ENCODE measurements at regions not wholly inside any gene's neighbourhood (a gene's known extent, or its start where the extent isn't known, plus 50 kb on each side); places are given as distances from the start of the nearest gene placed in this dataset.

GRCh38 chr5:173801006-173801405, 87.1 kb upstream of the CPEB4 start:
- DNase-seq (ENCODE audit: low read depth in 2 of 2) = no peak

DNA sequence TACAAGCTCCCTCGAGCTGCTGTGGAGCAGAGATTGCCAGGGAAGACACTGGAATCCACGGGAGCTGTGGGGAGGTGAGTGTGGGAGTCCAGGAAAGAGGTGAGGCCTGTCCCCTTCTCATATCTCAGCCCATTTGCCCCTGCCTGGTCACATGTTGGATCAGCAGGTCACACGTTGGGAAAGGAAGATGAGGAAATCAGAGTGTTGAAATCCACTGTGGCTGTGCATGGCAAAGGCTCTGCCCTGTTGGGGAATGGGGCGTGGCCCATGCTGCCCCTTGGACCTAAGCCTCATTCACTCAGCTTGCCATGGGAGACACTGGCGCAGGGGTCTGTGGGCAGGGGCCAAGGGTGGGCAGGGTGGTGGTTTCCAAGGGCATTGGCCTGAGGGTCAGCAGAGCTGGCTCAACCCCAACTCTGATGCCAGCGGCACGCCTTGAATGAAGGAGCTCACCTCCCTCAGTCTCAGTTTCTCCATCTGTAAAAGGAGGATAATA, 85.4 kb upstream of the CPEB4 start:
- DNase-seq (ENCODE audit: low read depth in 2 of 2) = no peak

- DNase-seq (ENCODE audit: low read depth in 2 of 2) = no peak
These were observed 83.6 kb upstream of the CPEB4 start for GRCh38 chr5:173804579-173804978.

GRCh38 chr5:173806270-173807035, 81.7 kb upstream of the CPEB4 start:
- no peak for DNase-seq (ENCODE audit: low read depth in 2 of 2)

GRCh38 chr5:173807181-173807655, 80.9 kb upstream of the CPEB4 start:
- DNase-seq (ENCODE audit: low read depth in 2 of 2) = no peak

GRCh38 chr5:173808079-173808808, 79.9 kb upstream of the CPEB4 start:
- DNase-seq (ENCODE audit: low read depth in 2 of 2) = no peak

GRCh38 chr5:173809014-173809413, 79.1 kb upstream of the CPEB4 start:
- DNase-seq (ENCODE audit: low read depth in 2 of 2) = no peak

- DNase-seq (ENCODE audit: low read depth in 2 of 2) = no peak
These were observed 75.2 kb upstream of the CPEB4 start for GRCh38 chr5:173812811-173813550.

- no peak for DNase-seq (ENCODE audit: low read depth in 2 of 2)
These were observed 74.1 kb upstream of the CPEB4 start for GRCh38 chr5:173814053-173814452.

DNA sequence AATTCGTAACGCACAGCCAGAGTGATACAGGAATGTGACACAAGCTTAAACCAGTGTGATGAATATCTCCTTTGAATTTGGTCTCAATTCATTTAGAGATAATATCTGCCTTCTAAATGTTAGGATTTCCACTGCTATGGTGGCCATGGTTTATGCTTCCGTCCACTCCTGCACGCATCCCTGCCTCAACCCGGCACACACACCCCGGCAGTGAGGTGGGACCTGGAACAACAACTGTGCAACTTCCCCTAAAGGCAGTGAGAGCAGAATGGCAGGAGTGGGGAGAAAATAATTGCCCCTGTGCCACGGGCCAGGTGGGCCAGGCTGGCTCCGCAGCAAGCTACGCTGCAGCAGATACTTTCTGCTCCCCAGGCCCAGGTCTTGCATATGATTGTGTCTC, 72.6 kb upstream of the CPEB4 start:
- no peak for DNase-seq (ENCODE audit: low read depth in 2 of 2)

DNA sequence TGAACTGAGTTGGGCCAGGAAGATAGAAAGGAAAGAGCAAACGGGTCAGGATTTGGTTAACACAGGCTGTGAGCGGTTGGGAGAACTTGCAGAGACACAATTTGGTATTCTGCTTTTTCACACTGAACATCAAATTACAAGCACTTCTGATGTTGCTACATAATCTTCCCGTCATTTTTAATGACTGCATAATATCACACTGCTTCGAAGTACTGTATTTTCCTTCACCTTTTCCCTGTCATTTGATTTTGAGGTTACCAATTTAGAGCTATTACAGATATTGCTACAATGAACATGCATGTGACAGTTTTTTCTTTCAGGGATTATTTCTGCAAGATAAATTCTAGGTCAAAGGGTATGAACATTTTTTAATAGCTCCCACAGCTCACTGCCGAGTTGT, 71.4 kb upstream of the CPEB4 start:
- DNase-seq (ENCODE audit: low read depth in 2 of 2) = no peak

DNA sequence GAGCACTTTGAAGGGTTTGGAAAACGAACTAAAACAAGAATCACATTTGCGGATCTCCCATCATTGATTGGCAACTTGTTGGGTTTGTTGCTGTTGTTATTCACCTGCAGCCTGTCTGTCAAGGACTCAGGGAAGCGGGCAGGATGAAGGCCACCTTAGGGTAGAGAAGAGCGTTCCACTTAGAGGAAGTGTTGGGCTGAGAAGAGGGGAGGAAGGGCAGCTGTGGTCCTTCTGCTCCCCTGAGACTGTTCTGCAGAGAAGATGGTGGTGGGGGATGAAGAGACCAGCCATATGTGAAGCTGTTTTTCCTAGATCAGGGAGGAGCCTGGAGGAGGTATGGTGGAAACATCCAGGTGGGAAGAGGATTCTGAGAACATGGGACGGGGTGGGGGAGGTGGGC, 70.6 kb upstream of the CPEB4 start:
- no peak for DNase-seq (ENCODE audit: low read depth in 2 of 2)

GRCh38 chr5:173819521-173819920, 68.6 kb upstream of the CPEB4 start:
- no peak for DNase-seq (ENCODE audit: low read depth in 2 of 2)

DNA sequence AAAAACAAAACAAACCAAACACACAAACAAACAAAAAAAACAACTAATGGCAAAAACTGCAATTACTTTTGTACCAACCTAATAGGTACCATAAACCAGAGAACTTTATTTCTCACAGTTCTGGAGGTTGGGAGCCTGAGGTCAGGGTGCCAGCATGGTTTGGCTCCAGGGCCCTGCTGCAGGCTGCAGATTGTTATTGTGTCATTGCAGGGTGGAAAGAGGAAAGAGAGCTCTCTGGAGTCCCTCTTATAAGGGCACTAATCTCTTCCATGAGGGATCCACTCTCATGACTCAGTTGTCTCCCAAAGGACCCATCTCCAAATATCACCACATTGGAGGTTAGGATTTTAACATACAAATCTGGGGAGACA, 64.9 kb upstream of the CPEB4 start:
- no peak for DNase-seq (ENCODE audit: low read depth in 2 of 2)

GRCh38 chr5:173823721-173824567, 64.2 kb upstream of the CPEB4 start:
- DNase-seq (ENCODE audit: low read depth in 2 of 2) = peak; percentile 13 to 18

DNA sequence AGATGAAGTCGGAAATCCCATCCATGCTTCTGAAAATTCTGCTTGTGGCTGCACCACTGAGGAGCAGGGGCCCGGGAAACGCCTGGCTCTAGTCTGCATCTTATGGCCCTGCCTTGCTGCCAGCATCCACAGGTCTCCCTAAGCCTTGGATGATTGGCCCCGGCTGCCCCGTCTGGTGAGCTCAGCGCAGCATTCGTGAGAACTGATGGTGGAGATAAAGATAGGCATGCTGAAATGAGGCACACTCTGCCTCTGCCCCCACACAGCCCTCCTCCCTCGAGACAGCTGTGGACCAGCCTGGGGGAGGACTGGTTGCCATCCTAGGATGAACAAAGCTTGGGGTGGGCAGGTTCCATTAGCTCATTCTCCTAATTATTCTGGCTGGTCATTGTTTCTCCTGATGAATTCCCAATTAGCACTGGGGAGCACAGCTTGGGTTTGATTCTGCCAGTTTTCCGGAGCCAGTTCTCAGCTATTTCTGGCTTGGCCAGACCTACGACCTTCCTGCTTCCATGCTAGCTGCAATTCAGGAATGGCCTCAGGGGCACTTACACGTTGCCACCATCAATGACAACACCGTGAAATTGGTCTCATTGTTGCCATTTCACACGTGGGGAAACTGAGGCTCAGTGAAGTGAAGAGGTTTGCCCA, 62.8 kb upstream of the CPEB4 start:
- no peak for DNase-seq (ENCODE audit: low read depth in 2 of 2)

GRCh38 chr5:173826086-173826427, 62.1 kb upstream of the CPEB4 start:
- DNase-seq (ENCODE audit: low read depth in 2 of 2) = no peak

DNA sequence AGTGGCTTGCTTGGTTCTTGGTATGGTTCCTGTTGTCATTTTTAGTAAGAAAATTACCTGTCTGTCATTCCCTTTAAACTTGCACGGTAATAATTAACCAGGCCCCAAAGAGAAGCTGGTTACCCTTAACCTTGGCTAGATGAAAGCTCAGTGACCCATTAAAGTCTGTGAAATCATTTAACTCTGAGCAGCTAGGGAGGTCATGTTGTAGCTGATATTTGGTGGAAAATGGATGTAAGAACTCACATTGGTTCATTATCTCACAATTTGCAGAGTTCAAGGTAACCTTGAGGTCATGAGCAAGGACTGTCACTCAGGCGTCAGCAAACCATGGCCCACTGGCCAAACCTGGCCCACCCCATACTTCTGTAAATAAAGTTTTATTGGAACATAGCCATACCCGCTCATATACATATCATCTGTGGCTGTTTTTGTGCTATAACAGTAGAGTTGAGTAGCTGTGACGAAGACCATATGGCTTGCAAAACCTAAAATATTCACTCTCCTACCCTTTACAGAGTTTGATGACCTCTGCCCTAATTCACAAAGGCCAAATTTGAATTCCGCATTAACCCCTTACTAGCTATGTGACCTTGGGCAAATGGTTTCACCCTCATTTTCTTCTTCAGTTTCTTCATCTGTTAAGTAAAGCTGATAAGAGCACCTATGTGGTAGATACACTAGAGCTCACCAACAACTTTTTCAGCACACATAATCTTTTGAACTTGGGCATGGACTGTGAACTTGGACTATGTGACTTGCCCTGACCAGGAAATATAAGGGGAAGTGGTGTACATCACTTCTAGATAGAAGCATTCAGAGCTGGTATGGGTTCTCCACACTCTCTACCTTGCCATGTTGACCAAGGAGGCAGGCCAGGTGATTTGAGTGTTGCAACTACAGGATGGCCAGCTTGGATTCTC, 61.5 kb upstream of the CPEB4 start:
- no peak for DNase-seq (ENCODE audit: low read depth in 2 of 2)

DNA sequence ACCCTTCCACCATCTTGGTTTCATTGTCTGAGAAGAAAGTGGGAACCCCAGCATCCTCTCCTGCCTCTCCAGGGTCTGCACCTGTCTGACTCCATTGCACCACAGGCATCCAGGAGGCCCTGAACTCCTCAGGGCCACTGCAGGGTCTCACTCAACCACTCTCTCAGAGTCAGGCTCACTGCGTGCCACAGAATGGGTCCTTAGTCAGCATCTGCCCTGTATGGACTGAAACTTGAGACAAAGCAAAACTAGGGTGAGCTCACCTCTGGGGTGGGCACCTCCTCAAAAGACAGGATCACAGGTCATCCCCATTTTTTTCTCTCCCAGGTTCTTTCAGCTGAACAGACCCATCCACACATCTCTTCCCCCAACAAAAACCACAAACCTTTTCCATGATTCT, 59.2 kb upstream of the CPEB4 start:
- DNase-seq (ENCODE audit: low read depth in 2 of 2) = no peak

DNA sequence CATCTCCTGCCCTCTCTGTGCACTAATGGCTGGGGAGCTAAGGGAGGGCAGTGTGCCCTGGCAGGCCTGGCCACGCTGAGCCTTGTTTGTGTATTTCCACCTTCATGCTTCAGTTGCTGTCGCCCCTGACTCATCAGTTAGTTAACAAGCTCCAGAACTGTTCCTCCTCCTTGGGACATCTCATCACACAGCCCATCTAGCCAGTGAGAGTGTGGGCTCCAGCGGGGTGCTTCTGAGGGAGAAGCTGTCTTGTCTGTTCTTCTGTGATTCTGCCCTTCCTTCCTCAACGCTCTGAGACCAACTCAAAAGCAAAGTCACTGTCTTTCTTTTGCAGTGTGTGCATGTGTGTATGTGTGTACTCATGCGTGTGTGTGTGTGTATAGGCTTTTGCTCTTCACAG, 58.3 kb upstream of the CPEB4 start:
- no peak for DNase-seq (ENCODE audit: low read depth in 2 of 2)

Data from fibroblast of skin of left quadriceps (primary cell).